ENCODE measurements at regions not wholly inside any gene's neighbourhood (a gene's known extent, or its start where the extent isn't known, plus 50 kb on each side); places are given as distances from the start of the nearest gene placed in this dataset.

GRCh38 chr4:170423137-170423536 is 333.4 kb upstream of the AADAT start:
- Histone ChIP-seq H2AFZ (ENCODE audit: control insufficient read depth, low read length) (no peak overlapping the region), H3K9me1 (ENCODE audit: control insufficient read depth, extremely low read depth, insufficient read depth, low read length) (no peaks in the 10 kb centered on the region)
- dilution Hi-C loops (cut with MboI; ENCODE audit: extremely low pct_ligation_motif_present, low sequenced_read_pairs) = no loop called here

DNA sequence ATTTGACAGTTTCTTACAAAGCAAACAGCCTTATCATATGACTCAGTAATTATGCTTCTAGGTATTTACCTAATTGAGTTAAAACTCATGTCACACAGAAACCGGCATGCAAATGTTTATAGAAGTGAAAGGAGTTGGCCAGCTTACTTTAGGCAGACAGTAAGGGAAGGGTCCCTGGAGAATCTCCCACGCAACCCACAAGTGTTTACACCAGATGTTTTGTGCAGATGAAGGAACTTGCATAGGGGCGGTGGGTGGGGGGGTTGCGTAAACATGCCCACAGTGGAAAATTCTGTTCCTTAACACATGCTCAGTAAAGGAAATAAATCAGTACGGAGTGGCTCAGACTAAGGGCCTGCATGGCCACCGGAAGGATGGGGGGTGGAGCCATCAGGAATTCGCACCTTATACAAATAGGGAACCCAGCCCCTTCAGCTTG is 330.5 kb upstream of the AADAT start:
- DNase-seq (ENCODE audit: low read depth, low spot score) = no peak
- H4K20me1 ChIP-seq (ENCODE audit: control insufficient read depth, extremely low read depth, insufficient read depth, low read length) = no peaks in the 10 kb centered on the region
- FAIRE-seq = no peak
- dilution Hi-C loops (cut with MboI; ENCODE audit: extremely low pct_ligation_motif_present, low sequenced_read_pairs) = no loop called here
- TF ChIP-seq, protein P1, sequence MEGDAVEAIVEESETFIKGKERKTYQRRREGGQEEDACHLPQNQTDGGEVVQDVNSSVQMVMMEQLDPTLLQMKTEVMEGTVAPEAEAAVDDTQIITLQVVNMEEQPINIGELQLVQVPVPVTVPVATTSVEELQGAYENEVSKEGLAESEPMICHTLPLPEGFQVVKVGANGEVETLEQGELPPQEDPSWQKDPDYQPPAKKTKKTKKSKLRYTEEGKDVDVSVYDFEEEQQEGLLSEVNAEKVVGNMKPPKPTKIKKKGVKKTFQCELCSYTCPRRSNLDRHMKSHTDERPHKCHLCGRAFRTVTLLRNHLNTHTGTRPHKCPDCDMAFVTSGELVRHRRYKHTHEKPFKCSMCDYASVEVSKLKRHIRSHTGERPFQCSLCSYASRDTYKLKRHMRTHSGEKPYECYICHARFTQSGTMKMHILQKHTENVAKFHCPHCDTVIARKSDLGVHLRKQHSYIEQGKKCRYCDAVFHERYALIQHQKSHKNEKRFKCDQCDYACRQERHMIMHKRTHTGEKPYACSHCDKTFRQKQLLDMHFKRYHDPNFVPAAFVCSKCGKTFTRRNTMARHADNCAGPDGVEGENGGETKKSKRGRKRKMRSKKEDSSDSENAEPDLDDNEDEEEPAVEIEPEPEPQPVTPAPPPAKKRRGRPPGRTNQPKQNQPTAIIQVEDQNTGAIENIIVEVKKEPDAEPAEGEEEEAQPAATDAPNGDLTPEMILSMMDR (optimal IDR thresholded peaks at IDR 0.05 in 1 of 3, IDR thresholded peaks at IDR 0.05 in 1 of 3, conservative IDR thresholded peaks at IDR 0.05 in 1 of 3; ENCODE audit: extremely low read depth in 1 of 3, insufficient read depth in 2 of 3, low read length in 3 of 3) = no peak
- TF ChIP-seq EZH2 (IDR thresholded peaks at IDR 0.05; ENCODE audit: low read length) = no peak
- H3K27me3 ChIP-seq (ENCODE audit: control insufficient read depth, extremely low read depth, insufficient read depth, low read length) = no peaks in the 10 kb centered on the region
- no peaks in the 10 kb centered on the region for H3K4me1 ChIP-seq (ENCODE audit: control insufficient read depth, extremely low read depth, insufficient read depth, low read length)
- H3K4me3 ChIP-seq (ENCODE audit: control insufficient read depth in 2 of 3, extremely low read depth in 1 of 3, insufficient read depth in 2 of 3, low read depth in 1 of 3, low read length in 3 of 3) = no peak overlapping the region
- no peak overlapping the region for H3K9ac ChIP-seq (ENCODE audit: control insufficient read depth, extremely low read depth, insufficient read depth, low read length)
- no peaks in the 10 kb centered on the region for H3K79me2 ChIP-seq (ENCODE audit: control insufficient read depth, insufficient read depth, low read length)
- no peaks in the 10 kb centered on the region for H3K9me3 ChIP-seq (ENCODE audit: control insufficient read depth, low read depth, low read length)
- no peak overlapping the region for H3K4me2 ChIP-seq (ENCODE audit: control insufficient read depth, extremely low read depth, insufficient read depth, low read depth, low read length)
- H2AFZ ChIP-seq (ENCODE audit: control insufficient read depth, low read length) = no peak overlapping the region
- H3K27ac ChIP-seq (ENCODE audit: control insufficient read depth, insufficient read depth, low read length) = no peak overlapping the region
- no peaks in the 10 kb centered on the region for H3K9me1 ChIP-seq (ENCODE audit: control insufficient read depth, extremely low read depth, insufficient read depth, low read length)
- H3K36me3 ChIP-seq (ENCODE audit: control insufficient read depth in 2 of 2, extremely low read depth in 1 of 2, insufficient read depth in 2 of 2, low read length in 2 of 2) = no peaks in the 10 kb centered on the region

More at GRCh38 chr4:170423137-170423536, 333.4 kb upstream of the AADAT start:
- H3K9ac ChIP-seq (ENCODE audit: control insufficient read depth, extremely low read depth, insufficient read depth, low read length) = no peak overlapping the region
- H3K27me3 ChIP-seq (ENCODE audit: control insufficient read depth, extremely low read depth, insufficient read depth, low read length) = no peaks in the 10 kb centered on the region
- no peak overlapping the region for H3K4me3 ChIP-seq (ENCODE audit: control insufficient read depth in 2 of 3, extremely low read depth in 1 of 3, insufficient read depth in 2 of 3, low read depth in 1 of 3, low read length in 3 of 3)
- H3K9me3 ChIP-seq (ENCODE audit: control insufficient read depth, low read depth, low read length) = no peaks in the 10 kb centered on the region
- TF ChIP-seq, protein P1 (optimal IDR thresholded peaks at IDR 0.05 in 1 of 3, IDR thresholded peaks at IDR 0.05 in 1 of 3, conservative IDR thresholded peaks at IDR 0.05 in 1 of 3; ENCODE audit: extremely low read depth in 1 of 3, insufficient read depth in 2 of 3, low read length in 3 of 3) = no peak
- TF ChIP-seq EZH2 (IDR thresholded peaks at IDR 0.05; ENCODE audit: low read length) = no peak
- no peaks in the 10 kb centered on the region for H4K20me1 ChIP-seq (ENCODE audit: control insufficient read depth, extremely low read depth, insufficient read depth, low read length)
- no peaks in the 10 kb centered on the region for H3K79me2 ChIP-seq (ENCODE audit: control insufficient read depth, insufficient read depth, low read length)
- no peak overlapping the region for H3K4me2 ChIP-seq (ENCODE audit: control insufficient read depth, extremely low read depth, insufficient read depth, low read depth, low read length)
- H3K4me1 ChIP-seq (ENCODE audit: control insufficient read depth, extremely low read depth, insufficient read depth, low read length) = no peaks in the 10 kb centered on the region
- H3K36me3 ChIP-seq (ENCODE audit: control insufficient read depth in 2 of 2, extremely low read depth in 1 of 2, insufficient read depth in 2 of 2, low read length in 2 of 2) = no peaks in the 10 kb centered on the region
- DNase-seq (ENCODE audit: low read depth, low spot score) (no peak), FAIRE-seq (no peak)
- no peak overlapping the region for H3K27ac ChIP-seq (ENCODE audit: control insufficient read depth, insufficient read depth, low read length)
